ENCODE measurements at regions not wholly inside any gene's neighbourhood (a gene's known extent, or its start where the extent isn't known, plus 50 kb on each side); places are given as distances from the start of the nearest gene placed in this dataset.

GRCh38 chr15:62792986-62793751 is 249.4 kb upstream of the TPM1 start:
- TF ChIP-seq ZFX (IDR thresholded peaks at IDR 0.05): no peak
- no peak for TF ChIP-seq CTCF (conservative IDR thresholded peaks at IDR 0.05)
- H3K27ac ChIP-seq: no peak overlapping the region

DNA sequence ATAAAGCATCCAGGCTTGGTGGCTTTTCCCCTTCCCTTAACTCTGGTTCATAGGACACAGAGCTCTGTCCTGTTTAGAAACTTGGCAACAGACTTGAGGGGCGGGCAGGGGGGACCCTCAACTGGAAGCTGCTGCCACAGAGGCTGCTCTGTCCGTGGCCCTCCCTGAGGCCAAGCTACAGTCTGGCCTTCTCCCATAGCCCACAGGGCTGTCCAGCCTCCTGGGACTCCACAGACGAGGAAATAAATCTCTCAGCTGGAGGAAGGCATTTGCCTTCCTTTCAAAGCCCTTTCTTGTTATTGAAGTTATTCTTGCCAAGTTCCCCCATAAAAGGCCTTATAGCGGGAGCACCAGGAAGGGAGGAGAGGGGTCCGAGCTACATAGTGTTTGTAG is 248.8 kb upstream of the TPM1 start:
- H3K27ac ChIP-seq: no peak overlapping the region
- no peak for TF ChIP-seq CTCF (conservative IDR thresholded peaks at IDR 0.05)
- TF ChIP-seq ZFX (IDR thresholded peaks at IDR 0.05): no peak

GRCh38 chr15:62795171-62795570 is 247.4 kb upstream of the TPM1 start:
- no peak overlapping the region for H3K27ac ChIP-seq
- TF ChIP-seq CTCF (conservative IDR thresholded peaks at IDR 0.05): no peak
- TF ChIP-seq ZFX (IDR thresholded peaks at IDR 0.05): no peak

- TF ChIP-seq ZFX (IDR thresholded peaks at IDR 0.05): no peak
- TF ChIP-seq CTCF (conservative IDR thresholded peaks at IDR 0.05): no peak
- H3K27ac ChIP-seq: no peak overlapping the region
Measured at GRCh38 chr15:62795700-62796695, 246.5 kb upstream of the TPM1 start.

GRCh38 chr15:62797171-62797570 is 245.4 kb upstream of the TPM1 start:
- no peak overlapping the region for H3K27ac ChIP-seq
- TF ChIP-seq CTCF (conservative IDR thresholded peaks at IDR 0.05) (no peak), ZFX (IDR thresholded peaks at IDR 0.05) (no peak)

- H3K27ac ChIP-seq: no peak overlapping the region
- no peak for TF ChIP-seq CTCF (conservative IDR thresholded peaks at IDR 0.05)
- no peak for TF ChIP-seq ZFX (IDR thresholded peaks at IDR 0.05)
Measured at GRCh38 chr15:62798536-62798935, 244.0 kb upstream of the TPM1 start.

- H3K27ac ChIP-seq: no peak overlapping the region
- TF ChIP-seq ZFX (IDR thresholded peaks at IDR 0.05): no peak
- no peak for TF ChIP-seq CTCF (conservative IDR thresholded peaks at IDR 0.05)
Measured at GRCh38 chr15:62799037-62799436, 243.5 kb upstream of the TPM1 start.
